Endodermal cell (in vitro differentiated cells): ENCODE measurements at regions not wholly inside any gene's neighbourhood (a gene's known extent, or its start where the extent isn't known, plus 50 kb on each side); places are given as distances from the start of the nearest gene placed in this dataset.

Source experiments
- DNase-seq: peaks from one replicate; pipeline ENCODE4 v3.0.0-alpha.2; 2017
- H3K27ac ChIP-seq: 2 replicates; pipeline ENCODE4 v1.5.1; 2013; ENCODE audit warnings: mild to moderate bottlenecking, low read depth, low read length, moderate library complexity
- H3K27me3 ChIP-seq: 2 replicates; pipeline ENCODE4 v1.6.1; 2013; ENCODE audit warnings: mild to moderate bottlenecking, low read length, moderate library complexity; ENCODE audit not compliant: insufficient read depth, control insufficient read depth, poor library complexity, severe bottlenecking
- H3K36me3 ChIP-seq: 2 replicates; pipeline ENCODE4 v1.7.0; 2013; ENCODE audit warnings: mild to moderate bottlenecking, low read length, moderate library complexity; ENCODE audit not compliant: control insufficient read depth, insufficient read depth
- H3K4me1 ChIP-seq: one replicate; pipeline ENCODE4 v1.7.0; 2013; ENCODE audit warnings: low read length; ENCODE audit not compliant: control insufficient read depth, insufficient read depth
- H3K4me3 ChIP-seq: 2 replicates; pipeline ENCODE4 v1.5.1; 2013; ENCODE audit warnings: mild to moderate bottlenecking, low read length, moderate library complexity
- H3K9ac ChIP-seq: 2 replicates; pipeline ENCODE4 v1.6.1; 2013; ENCODE audit warnings: mild to moderate bottlenecking, low read length, moderate library complexity; ENCODE audit not compliant: poor library complexity, severe bottlenecking; ENCODE audit errors: extremely low read depth
- H3K9me3 ChIP-seq: 2 replicates; pipeline ENCODE4 v1.6.1; 2013; ENCODE audit warnings: mild to moderate bottlenecking, low read length, moderate library complexity; ENCODE audit not compliant: control insufficient read depth
- H3K27ac Mint-ChIP-seq: 2 replicates; pipeline ENCODE4 v1.8.0; 2020; ENCODE audit warnings: mixed read lengths
- H3K27me3 Mint-ChIP-seq: 2 replicates; pipeline ENCODE4 v1.8.0; 2021; ENCODE audit warnings: mild to moderate bottlenecking, mixed read lengths; ENCODE audit not compliant: insufficient read depth
- H3K36me3 Mint-ChIP-seq: 2 replicates; pipeline ENCODE4 v1.8.0; 2020; ENCODE audit warnings: low read depth, mixed read lengths
- H3K4me1 Mint-ChIP-seq: 2 replicates; pipeline ENCODE4 v1.8.0; 2020; ENCODE audit warnings: mixed read lengths
- H3K4me3 Mint-ChIP-seq: 2 replicates; pipeline ENCODE4 v1.8.0; 2020; ENCODE audit warnings: mild to moderate bottlenecking, moderate library complexity, mixed read lengths
- H3K9me3 Mint-ChIP-seq: 2 replicates; pipeline ENCODE4 v1.8.0; 2020; ENCODE audit warnings: mild to moderate bottlenecking, mixed read lengths
- CTCF ChIP-seq: fragments of 200-600 bp; sonication (generic); conservative IDR thresholded peaks from 2 replicates; pipeline ENCODE4 v1.5.0; 2021; ENCODE audit warnings: antibody characterized with exemption, mild to moderate bottlenecking
- WGBS, 2 experiments: methylation state at CpG; one replicate each; pipeline versions ENCODE4 v1.1.5 to v1.1.7; 2013; ENCODE audit warnings: missing lambda C conversion rate in 2 of 2, mixed read lengths in 1 of 2; ENCODE audit not compliant: insufficient coverage in 1 of 2, insufficient read length in 1 of 2; 5-methylcytosine and 5-hydroxymethylcytosine counted together

GRCh38 chr15:95259965-95260364, 1028.6 kb downstream of the MCTP2 start:
- peak; percentile 49 for DNase-seq
- no peaks in the 10 kb centered on the region for H3K9me3 ChIP-seq

GRCh38 chr15:95260856-95261255, 1029.5 kb downstream of the MCTP2 start:
- H3K27me3 Mint-ChIP-seq = no peaks in the 10 kb centered on the region
- Histone ChIP-seq H3K9ac (no peak overlapping the region), H3K9me3 (no peaks in the 10 kb centered on the region), H3K4me1 (no peaks in the 10 kb centered on the region), H3K27ac (no peak overlapping the region), H3K4me3 (no peak overlapping the region), H3K36me3 (no peaks in the 10 kb centered on the region), H3K27me3 (no peaks in the 10 kb centered on the region)
- H3K4me3 Mint-ChIP-seq = no peak overlapping the region
- no peak overlapping the region for H3K27ac Mint-ChIP-seq
- TF ChIP-seq CTCF = no peak
- no peaks in the 10 kb centered on the region for H3K36me3 Mint-ChIP-seq
- 81 to 92% methylated on average over 2 to 5 of the region's 5 CpGs for WGBS, 2 experiments
- no peak for DNase-seq
- no peaks in the 10 kb centered on the region for H3K9me3 Mint-ChIP-seq
- H3K4me1 Mint-ChIP-seq = peaks cover 10% of the 10 kb centered on the region

More at GRCh38 chr15:95259965-95260364, 1028.6 kb downstream of the MCTP2 start:
- no peaks in the 10 kb centered on the region for H3K27me3 ChIP-seq
- Mint-ChIP-seq H3K4me1 (peaks cover 10% of the 10 kb centered on the region), H3K27ac (no peak overlapping the region), H3K9me3 (no peaks in the 10 kb centered on the region), H3K27me3 (no peaks in the 10 kb centered on the region), H3K36me3 (no peaks in the 10 kb centered on the region), H3K4me3 (no peak overlapping the region)
- WGBS, 2 experiments = 84 to 85% methylated on average over 2 to 3 of the region's 3 CpGs
- TF ChIP-seq CTCF = no peak
- no peak overlapping the region for H3K9ac ChIP-seq
- no peaks in the 10 kb centered on the region for H3K4me1 ChIP-seq
- H3K4me3 ChIP-seq = no peak overlapping the region
- H3K27ac ChIP-seq = no peak overlapping the region
- H3K36me3 ChIP-seq = no peaks in the 10 kb centered on the region

GRCh38 chr15:95261546-95261945, 1030.2 kb downstream of the MCTP2 start:
- Mint-ChIP-seq H3K4me3 (no peak overlapping the region), H3K4me1 (peaks cover 7% of the 10 kb centered on the region), H3K27ac (no peak overlapping the region), H3K36me3 (no peaks in the 10 kb centered on the region), H3K9me3 (no peaks in the 10 kb centered on the region), H3K27me3 (no peaks in the 10 kb centered on the region)
- H3K4me1 ChIP-seq = no peaks in the 10 kb centered on the region
- TF ChIP-seq CTCF = no peak
- 89% methylated on average over 3 of the region's 3 CpGs; no CpG with 5 or more reads in 1 of the 2 experiments for WGBS, 2 experiments
- H3K9me3 ChIP-seq = no peaks in the 10 kb centered on the region
- H3K27me3 ChIP-seq = no peaks in the 10 kb centered on the region
- H3K4me3 ChIP-seq = no peak overlapping the region
- H3K9ac ChIP-seq = no peak overlapping the region
- H3K36me3 ChIP-seq = no peaks in the 10 kb centered on the region
- DNase-seq = no peak
- H3K27ac ChIP-seq = no peak overlapping the region
